ENCODE measurements at regions not wholly inside any gene's neighbourhood (a gene's known extent, or its start where the extent isn't known, plus 50 kb on each side); places are given as distances from the start of the nearest gene placed in this dataset.

DNA sequence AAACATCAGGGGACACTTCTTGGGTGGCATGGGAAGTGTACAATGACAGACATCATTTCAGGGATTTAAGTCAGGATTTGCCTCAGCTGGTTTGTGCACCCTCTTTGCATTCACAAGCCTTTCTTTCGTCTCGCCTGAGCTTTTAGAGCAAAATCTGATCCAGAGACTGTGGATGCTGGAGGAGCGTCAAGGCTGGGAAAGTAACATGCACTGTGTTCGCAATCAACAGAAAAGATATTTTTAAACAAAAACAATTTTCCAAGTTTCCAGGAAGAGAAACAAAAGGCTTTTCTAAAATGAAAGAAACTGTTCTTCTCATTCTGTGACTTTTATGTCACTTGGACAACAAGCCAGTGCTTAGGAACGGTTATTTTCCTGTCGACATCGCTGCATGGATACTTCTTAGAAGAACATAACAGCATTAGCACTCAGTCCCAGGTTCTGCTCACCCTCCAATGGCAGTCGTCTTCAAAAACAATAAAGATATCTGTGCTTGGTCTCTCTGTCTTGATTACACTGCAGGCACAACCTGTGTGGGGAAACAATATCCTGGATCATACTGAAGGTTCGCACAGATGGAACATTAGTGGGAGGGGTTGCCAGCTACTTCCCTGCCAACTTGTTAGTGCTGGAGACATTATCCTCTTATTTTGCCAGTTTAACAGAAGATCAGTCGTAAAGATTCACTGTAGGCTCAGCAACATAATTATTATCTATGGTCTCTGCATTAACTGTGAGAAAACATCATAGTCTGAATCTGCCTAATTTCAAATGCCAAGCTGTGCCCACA lies 403.3 kb upstream of the ATP2B1 start:
- no peak overlapping the region for H2BK120ac ChIP-seq (ENCODE audit: low read depth, low read length, poor library complexity, severe bottlenecking)
- no peak overlapping the region for H3K27ac ChIP-seq (ENCODE audit: insufficient read length, low read depth, low read length)
- Mint-ChIP-seq H3K4me3 (no peak overlapping the region), H3K36me3 (ENCODE audit: insufficient read depth in 1 of 3, low read depth in 3 of 3) (no peaks in the 10 kb centered on the region), H3K9me3 (no peaks in the 10 kb centered on the region), H3K27ac (no peak overlapping the region; a peak in 1 of 7 replicates), H3K4me1 (no peaks in the 10 kb centered on the region), H3K27me3 (ENCODE audit: low read depth) (no peaks in the 10 kb centered on the region)
- no peak overlapping the region for H2BK12ac ChIP-seq (ENCODE audit: insufficient read length, low read depth, low read length)
- H2BK20ac ChIP-seq (ENCODE audit: low read depth, low read length, poor library complexity, severe bottlenecking), result no peak overlapping the region
- no peak overlapping the region for H4K5ac ChIP-seq (ENCODE audit: insufficient read length, low read depth, low read length)
- H3K4me1 ChIP-seq (ENCODE audit: insufficient read depth, low read length), result no peaks in the 10 kb centered on the region
- TF ChIP-seq, protein P1, sequence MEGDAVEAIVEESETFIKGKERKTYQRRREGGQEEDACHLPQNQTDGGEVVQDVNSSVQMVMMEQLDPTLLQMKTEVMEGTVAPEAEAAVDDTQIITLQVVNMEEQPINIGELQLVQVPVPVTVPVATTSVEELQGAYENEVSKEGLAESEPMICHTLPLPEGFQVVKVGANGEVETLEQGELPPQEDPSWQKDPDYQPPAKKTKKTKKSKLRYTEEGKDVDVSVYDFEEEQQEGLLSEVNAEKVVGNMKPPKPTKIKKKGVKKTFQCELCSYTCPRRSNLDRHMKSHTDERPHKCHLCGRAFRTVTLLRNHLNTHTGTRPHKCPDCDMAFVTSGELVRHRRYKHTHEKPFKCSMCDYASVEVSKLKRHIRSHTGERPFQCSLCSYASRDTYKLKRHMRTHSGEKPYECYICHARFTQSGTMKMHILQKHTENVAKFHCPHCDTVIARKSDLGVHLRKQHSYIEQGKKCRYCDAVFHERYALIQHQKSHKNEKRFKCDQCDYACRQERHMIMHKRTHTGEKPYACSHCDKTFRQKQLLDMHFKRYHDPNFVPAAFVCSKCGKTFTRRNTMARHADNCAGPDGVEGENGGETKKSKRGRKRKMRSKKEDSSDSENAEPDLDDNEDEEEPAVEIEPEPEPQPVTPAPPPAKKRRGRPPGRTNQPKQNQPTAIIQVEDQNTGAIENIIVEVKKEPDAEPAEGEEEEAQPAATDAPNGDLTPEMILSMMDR (conservative IDR thresholded peaks at IDR 0.05), result no peak
- no peak overlapping the region for H3T11ph ChIP-seq (ENCODE audit: low read length)
- no peaks in the 10 kb centered on the region for H3K9me3 ChIP-seq (ENCODE audit: control insufficient read depth, low read depth, low read length)
- H4K91ac ChIP-seq (ENCODE audit: insufficient read length, low read depth, low read length), result no peak overlapping the region
- H3K4me2 ChIP-seq (ENCODE audit: insufficient read depth, insufficient read length, low read length), result no peak overlapping the region
- H2BK5ac ChIP-seq (ENCODE audit: insufficient read length, low read length), result no peak overlapping the region
- H3K79me2 ChIP-seq (ENCODE audit: insufficient read depth, low read length), result no peaks in the 10 kb centered on the region
- H3K4ac ChIP-seq (ENCODE audit: low read depth, low read length), result no peak overlapping the region
- no peak overlapping the region for H3K18ac ChIP-seq (ENCODE audit: insufficient read length, low read depth, low read length)
- no peak overlapping the region for H3K9ac ChIP-seq (ENCODE audit: extremely low read depth, insufficient read length, low read length)
- no peak for DNase-seq
- no peak overlapping the region for H2BK15ac ChIP-seq (ENCODE audit: low read depth, low read length)
- H3K79me1 ChIP-seq (ENCODE audit: insufficient read depth, low read depth, low read length, poor library complexity, severe bottlenecking), result no peaks in the 10 kb centered on the region
- no peaks in the 10 kb centered on the region for H3K23me2 ChIP-seq (ENCODE audit: insufficient read length, low read depth, low read length, poor library complexity, severe bottlenecking)
- no peak overlapping the region for H2AFZ ChIP-seq (ENCODE audit: low read length)
- no CpG with 5 or more reads among the region's 10 CpGs for WGBS (ENCODE audit: extremely low coverage, insufficient read length, low lambda C conversion rate)
- H2AK5ac ChIP-seq (ENCODE audit: insufficient read length, low read length), result no peak overlapping the region
- no peak overlapping the region for H3K14ac ChIP-seq (ENCODE audit: insufficient read depth, low read length)
- no peak overlapping the region for H3K23ac ChIP-seq (ENCODE audit: insufficient read length, low read depth, low read length)
- H4K8ac ChIP-seq (replicated peaks; ENCODE audit: insufficient read length, low read depth, low read length), result no peak overlapping the region
- no peaks in the 10 kb centered on the region for H3K27me3 ChIP-seq (ENCODE audit: insufficient read depth, low read length)
- H4K20me1 ChIP-seq (ENCODE audit: control insufficient read depth, insufficient read depth, insufficient read length), result no peaks in the 10 kb centered on the region
- no peak overlapping the region for H3K56ac ChIP-seq (ENCODE audit: insufficient read length, low read depth, low read length)

Data from H9 (cell line).